K562 (cell line): ENCODE measurements at regions not wholly inside any gene's neighbourhood (a gene's known extent, or its start where the extent isn't known, plus 50 kb on each side); places are given as distances from the start of the nearest gene placed in this dataset.

ENCODE experiments used
- ATAC-seq: fragments of 200-7000 bp; cut with Tn5 transposase; 3 replicates; pipeline ENCODE4 v1.9.1; 2020; ENCODE audit warnings: moderate library complexity
- BruUV-seq: library from RNA; stranded (reverse); fragments of 400-500 nt; replicated peaks from 2 replicates; lab custom pipeline; 2021; lab: Mats Ljungman, UMichigan
- CTCF ChIA-PET: fragments of 300-600 bp; formaldehyde crosslinking; extraction: SDS; loops from one replicate; lab custom pipeline; 2021; ENCODE audit warnings: low intra/inter-chr PET ratio; lab: Yijun Ruan, JAX
- POLR2A ChIA-PET: fragments of 300-600, 350-650 bp; sonication (Branson Sonifier 250); formaldehyde crosslinking; extraction: SDS; loops from one replicate; lab custom pipeline; 2021; ENCODE audit warnings: antibody characterized with exemption, inconsistent platforms; lab: Yijun Ruan, JAX
- DNase-seq, 4 experiments: peaks; one replicate each; pipeline versions ENCODE4 v3.0.0 to v3.0.0-alpha.2; 2011 to 2018; ENCODE audit warnings: low spot score in 3 of 4, mixed read lengths in 3 of 4; ENCODE audit errors: extremely low read depth in 1 of 4
- FAIRE-seq: peaks from 2 replicates; lab custom pipeline; 2011; peaks lifted over from hg19 to GRCh38; lab: Jason Lieb, UNC
- H2AFZ ChIP-seq: 2 replicates; pipeline ENCODE4 v1.6.0; 2011; ENCODE audit warnings: low read depth, low read length, control low read depth, inconsistent platforms
- H3K27ac ChIP-seq: fragments of 200-600 bp; 3 replicates; pipeline ENCODE4 v1.8.0; 2011; ENCODE audit warnings: low read depth, mild to moderate bottlenecking, control low read depth, inconsistent platforms, low read length, moderate library complexity, mixed read lengths; ENCODE audit errors: extremely low read depth
- H3K27me3 ChIP-seq, 2 experiments: fragments of 300-600 bp in 1 of 2; 2 replicates in 1 of 2; 3 replicates in 1 of 2; pipeline versions ENCODE4 v1.6.0 to v1.8.0; 2011; ENCODE audit warnings: inconsistent platforms in 2 of 2, low read length in 2 of 2, mild to moderate bottlenecking in 1 of 2, mixed read lengths in 1 of 2, moderate library complexity in 1 of 2; ENCODE audit not compliant: control insufficient read depth in 2 of 2, insufficient read depth in 2 of 2
- H3K36me3 ChIP-seq: fragments of 300-600 bp; 3 replicates; pipeline ENCODE4 v1.8.0; 2011; ENCODE audit warnings: mild to moderate bottlenecking, low read length, inconsistent platforms; ENCODE audit not compliant: control insufficient read depth, insufficient read depth
- H3K4me1 ChIP-seq, 2 experiments: fragments of 200-600 bp in 1 of 2; replicated peaks in 1 of 2; 2 replicates in 1 of 2; 3 replicates in 1 of 2; pipeline versions ENCODE4 v1.5.1 to v1.8.0; 2011; ENCODE audit warnings: inconsistent platforms in 2 of 2, low read length in 2 of 2, mild to moderate bottlenecking in 1 of 2, mixed read lengths in 1 of 2, moderate library complexity in 1 of 2; ENCODE audit not compliant: control insufficient read depth in 2 of 2, insufficient read depth in 2 of 2
- H3K4me2 ChIP-seq: 2 replicates; pipeline ENCODE4 v1.6.1; 2011; ENCODE audit warnings: low read length, control low read depth, inconsistent platforms, mixed read lengths; ENCODE audit not compliant: insufficient read depth
- H3K4me3 ChIP-seq: fragments of 200-600 bp; sonication (generic), shearing (Covaris generic); 2 replicates; pipeline ENCODE4 v1.5.1; 2016; ENCODE audit warnings: control low read depth, inconsistent platforms
- H3K79me2 ChIP-seq: fragments of 200-600 bp; 3 replicates; pipeline ENCODE4 v1.8.0; 2011; ENCODE audit warnings: low read length, inconsistent platforms; ENCODE audit not compliant: control insufficient read depth, insufficient read depth
- H3K9ac ChIP-seq, 2 experiments: 2 replicates each; pipeline versions ENCODE4 v1.6.0 to v1.6.1; 2011; ENCODE audit warnings: low read depth in 2 of 2, low read length in 2 of 2, control low read depth in 1 of 2, inconsistent platforms in 1 of 2, mild to moderate bottlenecking in 1 of 2, mixed read lengths in 1 of 2; ENCODE audit not compliant: insufficient read depth in 1 of 2
- H3K9me1 ChIP-seq: one replicate; pipeline ENCODE4 v1.6.0; 2011; ENCODE audit warnings: inconsistent platforms, mild to moderate bottlenecking, low read length, moderate library complexity; ENCODE audit not compliant: control insufficient read depth, insufficient read depth
- H3K9me3 ChIP-seq: replicated peaks from 2 replicates; pipeline ENCODE4 v1.5.1; 2011; ENCODE audit warnings: low read depth, low read length, inconsistent platforms; ENCODE audit not compliant: control insufficient read depth, insufficient read depth
- H4K20me1 ChIP-seq: replicated peaks from 2 replicates; pipeline ENCODE4 v1.6.1; 2011; ENCODE audit warnings: low read length, inconsistent platforms, mixed read lengths; ENCODE audit not compliant: control insufficient read depth, insufficient read depth
- CBFB ChIP-seq: sonication (generic); formaldehyde crosslinking; IDR thresholded peaks from 2 replicates; pipeline ENCODE4 v1.4.0; 2020; ENCODE audit warnings: mild to moderate bottlenecking, missing genetic modification reagents
- CREB3 ChIP-seq: fragments of 450-650 bp; conservative IDR thresholded peaks from 2 replicates; pipeline ENCODE4 v1.6.1; 2016; ENCODE audit warnings: missing genetic modification characterization, low read depth, mild to moderate bottlenecking, missing compliant biosample characterization, moderate library complexity
- DACH1 ChIP-seq: fragments of 450-650 bp; IDR thresholded peaks from 2 replicates; pipeline ENCODE4 v1.6.1; 2018; ENCODE audit not compliant: partially characterized antibody
- GTF2A2 ChIP-seq: IDR thresholded peaks from 2 replicates; pipeline ENCODE4 v1.6.1; 2016; ENCODE audit warnings: mild to moderate bottlenecking, missing genetic modification characterization, missing compliant biosample characterization
- HMGXB4 ChIP-seq: sonication (generic); formaldehyde crosslinking; IDR thresholded peaks from 2 replicates; pipeline ENCODE4 v1.8.1; 2023; ENCODE audit warnings: mild to moderate bottlenecking, missing genetic modification reagents
- HNRNPK ChIP-seq: fragments of 200-400 bp; formaldehyde crosslinking; IDR thresholded peaks from one replicate; pipeline ENCODE4 v1.6.1; 2018; ENCODE audit warnings: mild to moderate bottlenecking, low read depth, low read length; ENCODE audit not compliant: poor library complexity, severe bottlenecking
- KAT7 ChIP-seq: sonication (generic); formaldehyde crosslinking; IDR thresholded peaks from 2 replicates; pipeline ENCODE4 v1.8.0; 2022; ENCODE audit warnings: missing genetic modification reagents, mild to moderate bottlenecking, borderline replicate concordance
- MNT ChIP-seq, 2 experiments: fragments of 450-650 bp; conservative IDR thresholded peaks; 2 replicates each; pipeline ENCODE4 v1.6.1; 2017; ENCODE audit warnings: mild to moderate bottlenecking in 2 of 2, moderate library complexity in 2 of 2
- NFE2L1 ChIP-seq: fragments of 450-650 bp; IDR thresholded peaks from 2 replicates; pipeline ENCODE4 v1.6.1; 2016; ENCODE audit warnings: missing genetic modification characterization, low read depth, mild to moderate bottlenecking, missing compliant biosample characterization, moderate library complexity, borderline replicate concordance
- NONO ChIP-seq, 2 experiments: fragments of 200-400 bp in 1 of 2; fragments of 450-650 bp in 1 of 2; formaldehyde crosslinking in 1 of 2; IDR thresholded peaks; 2 replicates each; pipeline ENCODE4 v1.6.1; 2017; ENCODE audit warnings: low read depth in 2 of 2, mild to moderate bottlenecking in 2 of 2, moderate library complexity in 2 of 2, low read length in 1 of 2
- PHB2 ChIP-seq: fragments of 450-650 bp; IDR thresholded peaks from 2 replicates; pipeline ENCODE4 v1.6.1; 2017; ENCODE audit warnings: low read depth
- RCOR1 ChIP-seq, 2 experiments: IDR thresholded peaks; 2 replicates each; pipeline ENCODE4 v1.6.1; 2012; ENCODE audit warnings: low read depth in 2 of 2, low read length in 2 of 2, borderline replicate concordance in 1 of 2, improper control_type of control experiment in 1 of 2
- TEAD4 ChIP-seq, 2 experiments: sonication (generic) in 1 of 2; formaldehyde crosslinking in 1 of 2; IDR thresholded peaks; 2 replicates each; pipeline versions ENCODE4 v1.6.1 to v1.8.0; 2012 to 2022; ENCODE audit warnings: borderline replicate concordance in 1 of 2, inconsistent platforms in 1 of 2, low read length in 1 of 2, mild to moderate bottlenecking in 1 of 2, missing genetic modification reagents in 1 of 2
- ZNF277 ChIP-seq: fragments of 250-450 bp; sonication (Bioruptor Pico); IDR thresholded peaks from 2 replicates; pipeline ENCODE4 v1.8.0; 2022; ENCODE audit warnings: inconsistent platforms, mild to moderate bottlenecking, moderate library complexity, borderline replicate concordance
- ZNF57 ChIP-seq: fragments of 450-650 bp; formaldehyde crosslinking; IDR thresholded peaks from 2 replicates; pipeline ENCODE4 v1.4.0; 2020; ENCODE audit warnings: mild to moderate bottlenecking, moderate library complexity
- WGBS: fragments of 100-300 bp; shearing (Covaris generic); methylation state at CpG from one replicate; pipeline ENCODE4 v1.1.6; 2016; ENCODE audit warnings: low coverage, mixed read lengths; ENCODE audit not compliant: insufficient coverage; ENCODE audit errors: missing lambda C conversion rate; 5-methylcytosine and 5-hydroxymethylcytosine counted together
- in situ Hi-C: fragments of 300-500 bp; cut with MboI; formaldehyde crosslinking; loops from 4 replicates; pipeline ENCODE4 v1.15.0; 2018; ENCODE audit warnings: inconsistent platforms, mixed read lengths
- intact Hi-C: fragments of 100-400 bp; cut with micrococcal nuclease; formaldehyde crosslinking; loops from 2 replicates; pipeline ENCODE4 v1.14.2; 2022

- intact Hi-C loops (no loop called here), in situ Hi-C loops (no loop called here)
- ChIA-PET CTCF (no interaction called here), POLR2A (no interaction called here)
- H3K4me3 ChIP-seq = no peak overlapping the region
- DNase-seq (no peak), ATAC-seq (no peak), FAIRE-seq (no peak)
- H3K4me2 ChIP-seq = no peak overlapping the region
- 0% methylated on average over 1 of the region's 1 CpG for WGBS
- H3K9ac ChIP-seq = no peak overlapping the region
- no TSS peak for BruUV-seq
- no peaks in the 10 kb centered on the region for H3K9me1 ChIP-seq
- H3K9me3 ChIP-seq = no peaks in the 10 kb centered on the region
- H4K20me1 ChIP-seq = no peaks in the 10 kb centered on the region
- no peaks in the 10 kb centered on the region for H3K4me1 ChIP-seq
- H2AFZ ChIP-seq = no peak overlapping the region
- H3K27ac ChIP-seq = no peak overlapping the region
- no peaks in the 10 kb centered on the region; a peak in 1 of 5 replicates for H3K27me3 ChIP-seq
- H3K36me3 ChIP-seq = no peaks in the 10 kb centered on the region
- no peaks in the 10 kb centered on the region for H3K79me2 ChIP-seq
- TF ChIP-seq HMGXB4 (CRISPR knock-in tag) (no peak), DACH1 (no peak), HNRNPK (no peak), CREB3 (tag) (no peak), RCOR1 (IDR thresholded peaks at IDR 0.05; ENCODE audit: borderline replicate concordance in 1 of 2, low read depth in 2 of 2, low read length in 2 of 2) (no peak), ZNF277 (CRISPR knock-in tag) (no peak), CBFB (CRISPR knock-in tag) (no peak), TEAD4 (IDR thresholded peaks at IDR 0.05; ENCODE audit: low read length) (no peak), TEAD4 (CRISPR knock-in tag; IDR thresholded peaks at IDR 0.05; ENCODE audit: borderline replicate concordance) (no peak), NFE2L1 (tag) (no peak), KAT7 (CRISPR knock-in tag) (no peak), GTF2A2 (tag) (no peak), NONO (IDR thresholded peaks at IDR 0.05; ENCODE audit: low read depth in 2 of 2, low read length in 1 of 2) (no peak), PHB2 (no peak), MNT (conservative IDR thresholded peaks at IDR 0.05) (no peak), ZNF57 (CRISPR knock-in tag) (no peak)
These were observed 96.9 kb upstream of the OXGR1 start for GRCh38 chr13:97091196-97091595.
